Breast epithelium (tissue), 4 donors: ENCODE measurements at regions not wholly inside any gene's neighbourhood (a gene's known extent, or its start where the extent isn't known, plus 50 kb on each side); places are given as distances from the start of the nearest gene placed in this dataset.

Source experiments
- DNase-seq, 2 donors: peaks; one replicate each; pipeline ENCODE4 v3.0.0-alpha.2; 2019; ENCODE audit warnings: low spot score in 2 of 2
- H3K27ac ChIP-seq, 2 donors: fragments of 200-600 bp; sonication (generic) in 1 of 2; one replicate each; pipeline ENCODE4 v1.5.1; 2016 to 2019; ENCODE audit warnings: mild to moderate bottlenecking in 1 of 2
- H3K27me3 ChIP-seq, 2 donors: fragments of 200-600 bp; sonication (generic) in 1 of 2; one replicate each; pipeline versions ENCODE4 v1.5.1 to v1.6.0; 2017 to 2019; ENCODE audit warnings: control low read depth in 1 of 2, mild to moderate bottlenecking in 1 of 2
- H3K36me3 ChIP-seq: fragments of 200-600 bp; one replicate; pipeline ENCODE4 v1.5.1; 2019
- H3K4me1 ChIP-seq, 2 donors: fragments of 200-600 bp; sonication (generic); one replicate each; pipeline ENCODE4 v1.5.1; 2016 to 2019; ENCODE audit warnings: control low read depth in 1 of 2
- H3K4me3 ChIP-seq, 3 donors: fragments of 200-600 bp; sonication (generic); 1 replicate in 2 of 3; 2 replicates in 1 of 3; pipeline ENCODE4 v1.5.1; 2016 to 2019; ENCODE audit warnings: mild to moderate bottlenecking in 3 of 3, moderate library complexity in 2 of 3
- H3K9me3 ChIP-seq, 2 donors: fragments of 200-600 bp; sonication (generic) in 1 of 2; one replicate each; pipeline ENCODE4 v1.5.1; 2016 to 2019; ENCODE audit warnings: control low read depth in 1 of 2
- CTCF ChIP-seq, 3 donors: fragments of 450-650 bp; IDR thresholded peaks; one replicate each; pipeline ENCODE4 v1.5.1; 2016 to 2017; ENCODE audit warnings: antibody characterized with exemption in 3 of 3, mild to moderate bottlenecking in 3 of 3, moderate library complexity in 3 of 3
- POLR2A ChIP-seq: fragments of 450-650 bp; IDR thresholded peaks from one replicate; pipeline ENCODE4 v1.6.1; 2016; ENCODE audit warnings: antibody characterized with exemption, mild to moderate bottlenecking, moderate library complexity
- POLR2AphosphoS5 ChIP-seq, 3 donors: sonication (generic); formaldehyde crosslinking; IDR thresholded peaks; one replicate each; pipeline ENCODE4 v1.6.1; 2017; ENCODE audit warnings: antibody characterized with exemption in 3 of 3
- intact Hi-C: fragments of 100-400 bp; cut with DNase I; formaldehyde crosslinking; loops from one replicate; pipeline ENCODE4 v1.15.1; 2023; ENCODE audit warnings: low total_unique reads

- TF ChIP-seq CTCF (IDR thresholded peaks at IDR 0.05), result no peak
- TF ChIP-seq POLR2A, result no peak
- no peak for TF ChIP-seq POLR2AphosphoS5 (IDR thresholded peaks at IDR 0.05)
- no peak overlapping the region for H3K27ac ChIP-seq
- H3K4me3 ChIP-seq, result no peak overlapping the region
- no peaks in the 10 kb centered on the region for H3K9me3 ChIP-seq
- DNase-seq, result no peak
- H3K36me3 ChIP-seq, result no peaks in the 10 kb centered on the region
- H3K4me1 ChIP-seq, result no peaks in the 10 kb centered on the region
- intact Hi-C loops, result no loop called here
- no peaks in the 10 kb centered on the region for H3K27me3 ChIP-seq
Observed at GRCh38 chr10:44733501-44734488, 177.3 kb upstream of the TMEM72 start.

GRCh38 chr10:44742248-44742647 is 168.9 kb upstream of the TMEM72 start:
- intact Hi-C loops, result no loop called here
- no peak for DNase-seq
- H3K4me3 ChIP-seq, result no peak overlapping the region
- TF ChIP-seq POLR2AphosphoS5 (IDR thresholded peaks at IDR 0.05), result no peak
- no peak for TF ChIP-seq CTCF (IDR thresholded peaks at IDR 0.05)
- TF ChIP-seq POLR2A, result no peak
- no peaks in the 10 kb centered on the region for H3K36me3 ChIP-seq
- no peaks in the 10 kb centered on the region for H3K27me3 ChIP-seq
- no peaks in the 10 kb centered on the region for H3K9me3 ChIP-seq
- H3K27ac ChIP-seq, result no peak overlapping the region
- H3K4me1 ChIP-seq, result no peaks in the 10 kb centered on the region

- TF ChIP-seq POLR2AphosphoS5 (IDR thresholded peaks at IDR 0.05), result no peak
- no peak for TF ChIP-seq CTCF (IDR thresholded peaks at IDR 0.05)
- no peak for TF ChIP-seq POLR2A
- Histone ChIP-seq H3K27me3 (no peaks in the 10 kb centered on the region), H3K36me3 (no peaks in the 10 kb centered on the region), H3K4me3 (no peak overlapping the region), H3K4me1 (no peaks in the 10 kb centered on the region), H3K27ac (no peak overlapping the region), H3K9me3 (peaks cover 0 to 8% of the 10 kb centered on the region in 2 donors)
- no peak for DNase-seq
- intact Hi-C loops, result no loop called here
Observed at GRCh38 chr10:44743535-44743934, 167.6 kb upstream of the TMEM72 start.

GRCh38 chr10:44745920-44746319 is 165.2 kb upstream of the TMEM72 start:
- no peaks in the 10 kb centered on the region for H3K4me1 ChIP-seq
- DNase-seq, result no peak
- intact Hi-C loops, result no loop called here
- peaks cover 0 to 9% of the 10 kb centered on the region in 2 donors for H3K9me3 ChIP-seq
- TF ChIP-seq POLR2A (no peak), CTCF (IDR thresholded peaks at IDR 0.05) (no peak), POLR2AphosphoS5 (IDR thresholded peaks at IDR 0.05) (no peak)
- no peaks in the 10 kb centered on the region for H3K36me3 ChIP-seq
- H3K4me3 ChIP-seq, result no peak overlapping the region
- H3K27ac ChIP-seq, result no peak overlapping the region
- no peaks in the 10 kb centered on the region for H3K27me3 ChIP-seq

- DNase-seq, result no peak
- Histone ChIP-seq H3K9me3 (peaks cover 0 to 9% of the 10 kb centered on the region in 2 donors), H3K36me3 (no peaks in the 10 kb centered on the region), H3K27me3 (no peaks in the 10 kb centered on the region), H3K27ac (no peak overlapping the region), H3K4me3 (no peak overlapping the region), H3K4me1 (no peaks in the 10 kb centered on the region)
- intact Hi-C loops, result no loop called here
- TF ChIP-seq CTCF (IDR thresholded peaks at IDR 0.05), result no peak
- no peak for TF ChIP-seq POLR2AphosphoS5 (IDR thresholded peaks at IDR 0.05)
- TF ChIP-seq POLR2A, result no peak
Observed at GRCh38 chr10:44747593-44748172, 163.5 kb upstream of the TMEM72 start.
